LNCaP clone FGC (cell line): ENCODE measurements at regions not wholly inside any gene's neighbourhood (a gene's known extent, or its start where the extent isn't known, plus 50 kb on each side); places are given as distances from the start of the nearest gene placed in this dataset.

ENCODE experiments used
- DNase-seq: peaks from one replicate; pipeline ENCODE4 v3.0.0-alpha.2; 2011; ENCODE audit warnings: low read depth
- H3K4me3 ChIP-seq: 2 replicates; pipeline ENCODE4 v1.5.1; 2011; ENCODE audit warnings: mild to moderate bottlenecking, low read depth, low read length, control low read depth
- TF ChIP-seq, protein P1 (sequence below): IDR thresholded peaks from 2 replicates; pipeline ENCODE4 v1.5.1; 2012; ENCODE audit warnings: mild to moderate bottlenecking; ENCODE audit not compliant: control insufficient read depth, insufficient read depth; ENCODE audit errors: extremely low read depth

DNA sequence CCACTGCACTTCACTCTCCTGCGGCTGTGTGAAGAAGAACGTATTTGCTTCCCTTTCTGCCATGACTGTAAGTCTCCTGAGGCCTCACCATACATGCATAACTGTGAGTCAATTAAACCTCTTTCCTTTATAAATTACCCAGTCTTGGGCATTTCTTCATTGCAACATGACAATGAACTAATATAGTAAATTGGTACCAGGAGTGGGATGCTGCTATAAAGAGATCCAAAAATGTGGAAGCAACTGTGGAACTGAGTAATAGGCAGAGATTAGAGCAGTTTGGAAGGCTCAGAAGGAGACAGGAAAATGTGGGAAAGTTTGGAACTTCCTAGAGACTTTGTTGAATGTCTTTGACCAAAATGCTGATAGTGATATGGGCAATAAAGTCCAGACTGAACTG, 1907.9 kb downstream of the MRPL39 start:
- no peak overlapping the region for H3K4me3 ChIP-seq
- TF ChIP-seq, protein P1, sequence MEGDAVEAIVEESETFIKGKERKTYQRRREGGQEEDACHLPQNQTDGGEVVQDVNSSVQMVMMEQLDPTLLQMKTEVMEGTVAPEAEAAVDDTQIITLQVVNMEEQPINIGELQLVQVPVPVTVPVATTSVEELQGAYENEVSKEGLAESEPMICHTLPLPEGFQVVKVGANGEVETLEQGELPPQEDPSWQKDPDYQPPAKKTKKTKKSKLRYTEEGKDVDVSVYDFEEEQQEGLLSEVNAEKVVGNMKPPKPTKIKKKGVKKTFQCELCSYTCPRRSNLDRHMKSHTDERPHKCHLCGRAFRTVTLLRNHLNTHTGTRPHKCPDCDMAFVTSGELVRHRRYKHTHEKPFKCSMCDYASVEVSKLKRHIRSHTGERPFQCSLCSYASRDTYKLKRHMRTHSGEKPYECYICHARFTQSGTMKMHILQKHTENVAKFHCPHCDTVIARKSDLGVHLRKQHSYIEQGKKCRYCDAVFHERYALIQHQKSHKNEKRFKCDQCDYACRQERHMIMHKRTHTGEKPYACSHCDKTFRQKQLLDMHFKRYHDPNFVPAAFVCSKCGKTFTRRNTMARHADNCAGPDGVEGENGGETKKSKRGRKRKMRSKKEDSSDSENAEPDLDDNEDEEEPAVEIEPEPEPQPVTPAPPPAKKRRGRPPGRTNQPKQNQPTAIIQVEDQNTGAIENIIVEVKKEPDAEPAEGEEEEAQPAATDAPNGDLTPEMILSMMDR = no peak
- DNase-seq = no peak

DNA sequence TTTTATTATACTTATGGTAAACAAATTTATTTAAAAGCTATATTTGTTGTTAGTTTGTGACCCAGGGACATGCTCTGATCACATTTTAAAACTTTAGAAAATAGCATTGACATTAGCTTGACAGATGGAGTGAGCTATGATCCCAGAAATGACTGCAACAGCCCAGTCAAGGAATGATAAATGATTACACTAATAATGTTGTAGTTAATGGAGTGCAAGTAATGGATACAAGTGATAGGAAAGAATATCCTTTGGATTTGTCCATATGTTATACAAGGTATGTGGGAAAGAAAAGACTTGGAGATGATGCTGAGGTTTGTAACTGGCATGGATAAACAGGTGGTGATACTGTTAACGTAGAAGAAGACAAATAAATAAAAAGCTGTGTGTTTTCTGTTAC, 1908.7 kb downstream of the MRPL39 start:
- H3K4me3 ChIP-seq = no peak overlapping the region
- TF ChIP-seq, protein P1 = no peak
- DNase-seq = no peak

DNA sequence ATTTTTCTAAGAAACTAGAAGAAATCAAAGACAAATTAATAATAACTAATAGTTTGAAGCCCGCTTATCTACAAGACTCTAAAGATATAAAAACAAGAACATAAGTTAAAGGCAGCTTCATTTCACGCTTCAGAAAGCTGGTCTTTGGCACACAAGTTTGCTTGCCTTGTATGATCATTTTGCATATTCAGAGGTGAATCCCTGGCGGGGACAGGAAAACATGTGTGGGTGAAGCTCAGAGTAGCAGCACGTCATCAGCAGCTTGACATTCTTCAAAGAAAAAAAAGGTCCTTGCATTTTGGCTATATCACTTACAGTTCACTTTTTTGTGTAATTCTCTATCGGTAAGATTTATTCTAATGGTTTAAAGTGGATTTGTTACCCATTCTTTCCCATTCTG, 1911.8 kb downstream of the MRPL39 start:
- TF ChIP-seq, protein P1 = no peak
- H3K4me3 ChIP-seq = no peak overlapping the region
- no peak for DNase-seq

DNA sequence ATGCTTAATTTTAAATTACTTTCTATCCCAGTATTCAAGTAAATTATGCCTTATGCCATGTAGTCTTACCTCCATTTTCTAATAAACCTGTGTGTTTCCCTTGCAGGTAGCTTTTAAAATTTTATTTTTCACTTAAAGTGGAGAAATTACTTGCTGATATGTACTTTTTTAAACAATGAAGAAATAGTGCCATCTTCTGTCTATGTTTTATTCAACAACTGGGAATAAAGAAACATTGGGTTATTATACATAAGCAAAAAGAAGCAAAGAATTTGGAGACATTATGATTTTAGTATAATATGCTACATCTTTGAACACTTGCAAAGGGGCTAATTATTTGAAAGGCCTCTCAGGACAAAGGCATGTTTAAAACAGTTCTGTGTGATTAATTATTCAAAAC, 1912.9 kb downstream of the MRPL39 start:
- peak; percentile 7 for DNase-seq
- no peak overlapping the region for H3K4me3 ChIP-seq
- TF ChIP-seq, protein P1 = peak; percentile 41; the same call in 1 of the 2 replicates

DNA sequence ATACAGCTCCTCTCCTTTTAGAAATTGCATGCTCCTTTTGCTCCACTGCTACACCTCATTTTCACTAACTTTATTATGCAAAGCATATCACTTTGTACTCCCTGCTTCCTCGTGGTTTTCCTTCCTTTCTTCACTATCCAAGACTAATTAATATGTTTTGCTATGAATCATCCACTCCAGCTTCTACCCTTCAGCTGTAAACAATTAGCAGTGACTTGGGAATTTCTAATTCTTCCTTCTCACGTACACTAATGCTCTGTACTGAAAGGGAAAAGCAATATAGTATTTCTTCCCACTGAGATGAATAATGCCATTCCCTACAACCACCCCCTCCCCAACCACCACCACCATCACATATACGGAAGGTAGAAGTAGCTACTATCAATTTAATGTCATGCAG, 1917.0 kb downstream of the MRPL39 start:
- no peak for DNase-seq

DNA sequence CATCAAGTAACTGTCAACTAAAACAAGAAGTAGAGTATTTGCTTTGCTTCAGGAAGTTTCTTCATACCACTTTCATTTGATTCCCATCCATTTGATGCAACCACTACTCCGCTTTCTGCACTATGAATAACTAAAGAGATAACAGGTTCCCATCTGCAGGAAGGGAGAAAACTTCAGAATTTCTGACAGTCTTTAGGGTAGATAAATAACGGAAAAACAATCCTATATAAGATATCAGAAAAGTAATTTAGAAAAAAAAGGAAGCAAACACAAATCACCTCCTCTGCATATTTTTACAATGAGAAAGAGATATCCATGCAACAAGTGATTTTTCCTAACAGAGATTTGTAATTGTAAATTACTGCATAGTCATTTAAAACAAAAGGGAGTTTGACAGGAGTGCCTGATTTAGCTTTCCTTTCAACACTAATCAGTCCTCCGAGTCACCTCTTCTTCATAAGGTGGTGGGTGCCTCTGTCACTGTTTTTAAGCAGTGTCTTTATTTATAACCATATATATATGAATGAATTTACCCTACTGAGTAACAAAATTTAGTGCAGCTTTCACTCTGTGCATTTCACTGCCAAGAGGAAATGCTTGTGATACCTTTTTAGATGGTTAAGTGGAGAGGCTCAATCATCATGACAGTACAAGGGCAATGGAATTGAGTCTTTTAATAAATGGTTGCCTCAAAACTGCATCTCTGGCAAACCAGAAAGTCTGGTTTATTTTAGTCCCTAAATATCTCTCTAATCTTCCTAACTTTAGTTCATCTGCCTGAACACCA, 1920.4 kb downstream of the MRPL39 start:
- TF ChIP-seq, protein P1 = no peak
- H3K4me3 ChIP-seq = no peak overlapping the region
- no peak for DNase-seq

More for the DNA sequence above, 1917.0 kb downstream of the MRPL39 start:
- no peak overlapping the region for H3K4me3 ChIP-seq
- TF ChIP-seq, protein P1 = no peak

DNA sequence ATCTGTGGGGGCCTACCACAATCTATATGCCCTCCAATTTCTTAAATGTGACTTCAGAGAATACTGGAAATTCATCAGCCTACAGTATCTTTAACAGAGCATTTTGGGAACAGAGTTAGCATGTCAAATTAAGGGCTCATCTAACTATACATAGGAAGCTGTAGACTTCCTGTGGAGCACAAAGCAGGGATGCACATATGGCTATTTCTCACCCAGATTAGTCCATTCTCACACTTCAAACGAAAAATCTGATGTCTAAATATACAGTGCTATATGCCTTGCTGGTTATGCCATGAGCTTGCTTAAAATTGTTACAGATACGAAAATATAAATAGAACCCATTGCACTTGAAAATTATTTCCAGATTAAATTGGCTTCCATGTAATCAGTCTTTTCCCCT, 1922.8 kb downstream of the MRPL39 start:
- DNase-seq = no peak
- no peak overlapping the region for H3K4me3 ChIP-seq
- TF ChIP-seq, protein P1 = no peak
